ENCODE measurements at regions not wholly inside any gene's neighbourhood (a gene's known extent, or its start where the extent isn't known, plus 50 kb on each side); places are given as distances from the start of the nearest gene placed in this dataset.
"Not testable (repeated sequence)": the region's sequence is repeated elsewhere in the genome, so short reads cannot be mapped to it uniquely, and the experiment has no call there.

DNA sequence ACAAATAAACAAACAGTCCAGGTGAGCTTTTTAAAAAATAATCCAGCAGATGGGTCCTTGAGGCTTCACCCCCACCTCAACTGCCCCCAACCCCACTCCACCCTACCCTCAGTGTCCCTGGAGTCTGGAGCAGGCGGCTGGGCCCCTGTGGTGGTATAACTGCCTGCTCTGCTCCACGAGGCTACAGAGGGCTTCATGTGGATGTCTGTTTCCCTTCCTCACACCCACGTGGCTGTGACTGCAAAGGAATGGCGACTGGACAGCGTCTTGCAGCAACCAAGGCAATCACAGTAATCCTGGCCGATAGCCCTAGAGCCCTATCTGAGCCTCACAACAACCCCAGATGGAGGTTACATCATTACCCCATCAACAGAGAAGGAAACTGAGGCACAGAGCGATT, 76.5 kb downstream of the SLC2A10 start:
- Histone ChIP-seq H3K4me1 (no peaks in the 10 kb centered on the region), H3K9me3 (no peaks in the 10 kb centered on the region), H3K36me3 (replicated peaks in 1 of 2; ENCODE audit: insufficient read depth in 1 of 2, low read depth in 2 of 2) (no peaks in the 10 kb centered on the region), H3K27me3 (no peaks in the 10 kb centered on the region), H3K4me3 (no peak overlapping the region), H3K27ac (no peak overlapping the region)
- ATAC-seq, result no peak
- TF ChIP-seq, protein P1, sequence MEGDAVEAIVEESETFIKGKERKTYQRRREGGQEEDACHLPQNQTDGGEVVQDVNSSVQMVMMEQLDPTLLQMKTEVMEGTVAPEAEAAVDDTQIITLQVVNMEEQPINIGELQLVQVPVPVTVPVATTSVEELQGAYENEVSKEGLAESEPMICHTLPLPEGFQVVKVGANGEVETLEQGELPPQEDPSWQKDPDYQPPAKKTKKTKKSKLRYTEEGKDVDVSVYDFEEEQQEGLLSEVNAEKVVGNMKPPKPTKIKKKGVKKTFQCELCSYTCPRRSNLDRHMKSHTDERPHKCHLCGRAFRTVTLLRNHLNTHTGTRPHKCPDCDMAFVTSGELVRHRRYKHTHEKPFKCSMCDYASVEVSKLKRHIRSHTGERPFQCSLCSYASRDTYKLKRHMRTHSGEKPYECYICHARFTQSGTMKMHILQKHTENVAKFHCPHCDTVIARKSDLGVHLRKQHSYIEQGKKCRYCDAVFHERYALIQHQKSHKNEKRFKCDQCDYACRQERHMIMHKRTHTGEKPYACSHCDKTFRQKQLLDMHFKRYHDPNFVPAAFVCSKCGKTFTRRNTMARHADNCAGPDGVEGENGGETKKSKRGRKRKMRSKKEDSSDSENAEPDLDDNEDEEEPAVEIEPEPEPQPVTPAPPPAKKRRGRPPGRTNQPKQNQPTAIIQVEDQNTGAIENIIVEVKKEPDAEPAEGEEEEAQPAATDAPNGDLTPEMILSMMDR (IDR thresholded peaks at IDR 0.05), result no peak
- TF ChIP-seq POLR2A (IDR thresholded peaks at IDR 0.05), result no peak
- intact Hi-C loops (cut with DNase I), result no loop called here
- no peak for DNase-seq
- 62 to 67% methylated on average over 6 to 7 of the region's 7 CpGs for WGBS, 2 donors

DNA sequence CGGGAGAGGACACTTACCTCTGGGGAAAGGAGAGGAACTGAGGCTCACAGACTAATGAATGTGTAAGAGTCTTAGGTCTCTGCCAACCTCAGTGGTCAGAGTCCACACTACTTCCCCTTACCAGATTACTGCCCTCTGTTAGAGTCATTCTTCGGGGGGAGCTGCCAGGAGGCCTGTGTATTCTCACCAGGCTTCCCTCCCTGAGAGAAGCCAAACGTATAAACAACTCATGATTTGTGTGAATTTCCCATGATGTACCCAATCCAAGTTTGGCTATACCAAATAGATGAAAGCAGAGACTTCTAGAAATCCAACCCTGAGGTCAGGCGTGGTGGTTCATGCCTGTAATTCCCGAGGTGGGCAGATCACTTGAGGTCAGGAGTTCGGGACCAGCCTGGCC, 77.1 kb downstream of the SLC2A10 start:
- Histone ChIP-seq H3K27ac (no peak overlapping the region), H3K4me1 (no peaks in the 10 kb centered on the region), H3K27me3 (no peaks in the 10 kb centered on the region), H3K36me3 (replicated peaks in 1 of 2; ENCODE audit: insufficient read depth in 1 of 2, low read depth in 2 of 2) (no peaks in the 10 kb centered on the region), H3K9me3 (no peaks in the 10 kb centered on the region), H3K4me3 (no peak overlapping the region)
- DNase-seq (no peak), ATAC-seq (no peak)
- no peak for TF ChIP-seq POLR2A (IDR thresholded peaks at IDR 0.05)
- TF ChIP-seq, protein P1 (IDR thresholded peaks at IDR 0.05), result no peak
- intact Hi-C loops (cut with DNase I), result no loop called here
- 50 to 76% methylated on average over 6 of the region's 6 CpGs for WGBS, 2 donors

DNA sequence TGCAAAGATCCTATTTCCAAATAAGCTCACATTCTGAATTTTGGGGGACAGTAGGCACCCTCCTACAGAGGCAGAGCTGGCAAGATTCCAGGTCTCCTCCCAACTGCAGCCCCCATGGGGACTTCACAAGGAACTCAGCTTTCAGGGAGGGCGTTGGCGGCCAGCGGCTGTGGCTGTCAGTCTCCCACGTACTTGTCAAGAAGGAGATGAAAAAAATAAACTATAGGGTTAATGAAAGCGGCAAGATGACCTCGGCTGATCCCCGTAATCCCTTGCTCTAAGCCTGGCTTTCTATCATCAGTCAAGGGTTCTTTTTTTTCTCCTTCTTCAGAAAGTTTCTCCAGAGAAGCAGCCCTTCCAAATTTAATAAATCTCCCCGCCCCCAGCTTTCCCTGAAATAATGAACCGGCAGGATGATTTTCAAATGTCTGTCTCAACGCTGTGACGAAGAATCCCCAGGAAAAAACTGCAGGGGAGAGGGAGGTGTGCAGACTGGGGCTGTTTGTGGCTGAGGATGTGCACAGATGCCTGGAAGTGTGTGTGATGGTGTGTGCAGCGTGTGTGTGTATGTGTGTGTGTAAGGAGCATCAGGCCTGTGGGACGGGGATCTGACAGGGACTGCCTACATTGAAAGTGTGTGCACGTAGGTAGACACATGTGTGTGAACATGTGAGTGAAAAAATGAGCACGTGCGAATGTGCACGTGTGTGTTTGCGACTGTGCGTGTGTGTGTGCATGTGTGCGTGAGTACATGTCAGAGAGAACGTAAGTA, 78.7 kb downstream of the SLC2A10 start:
- no peaks in the 10 kb centered on the region for H3K4me1 ChIP-seq
- no peak overlapping the region for H3K4me3 ChIP-seq
- no peaks in the 10 kb centered on the region for H3K9me3 ChIP-seq
- TF ChIP-seq POLR2A (IDR thresholded peaks at IDR 0.05), result no peak
- TF ChIP-seq, protein P1 (IDR thresholded peaks at IDR 0.05), result no peak
- H3K36me3 ChIP-seq (replicated peaks in 1 of 2; ENCODE audit: insufficient read depth in 1 of 2, low read depth in 2 of 2), result no peaks in the 10 kb centered on the region
- no peaks in the 10 kb centered on the region for H3K27me3 ChIP-seq
- H3K27ac ChIP-seq, result no peak overlapping the region
- DNase-seq (no peak), ATAC-seq (no peak)
- WGBS, 2 donors, result 58% methylated on average over 21 of the region's 21 CpGs
- intact Hi-C loops (cut with DNase I), result no loop called here

DNA sequence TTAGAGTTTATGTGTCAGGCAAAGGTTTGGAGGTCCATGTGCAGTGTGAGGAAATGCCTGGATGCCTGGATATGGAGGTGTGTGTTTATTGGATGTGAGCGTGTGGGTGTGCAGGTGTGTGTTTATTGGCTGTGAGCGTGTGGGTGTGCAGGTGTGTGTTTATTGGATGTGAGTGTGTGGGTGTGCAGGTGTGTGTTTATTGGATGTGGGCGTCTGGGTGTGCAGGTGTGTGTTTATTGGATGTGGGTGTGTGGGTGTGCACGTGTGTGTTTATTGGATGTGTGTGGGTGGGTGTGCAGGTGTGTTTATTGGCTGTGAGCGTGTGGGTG, 79.3 kb downstream of the SLC2A10 start:
- H3K36me3 ChIP-seq (replicated peaks in 1 of 2; ENCODE audit: insufficient read depth in 1 of 2, low read depth in 2 of 2); H3K27ac ChIP-seq; H3K4me3 ChIP-seq; DNase-seq; H3K4me1 ChIP-seq; H3K9me3 ChIP-seq; intact Hi-C loops (cut with DNase I); ATAC-seq; H3K27me3 ChIP-seq: not testable (repeated sequence)
- WGBS, 2 donors, result 66% methylated on average over 5 of the region's 5 CpGs

DNA sequence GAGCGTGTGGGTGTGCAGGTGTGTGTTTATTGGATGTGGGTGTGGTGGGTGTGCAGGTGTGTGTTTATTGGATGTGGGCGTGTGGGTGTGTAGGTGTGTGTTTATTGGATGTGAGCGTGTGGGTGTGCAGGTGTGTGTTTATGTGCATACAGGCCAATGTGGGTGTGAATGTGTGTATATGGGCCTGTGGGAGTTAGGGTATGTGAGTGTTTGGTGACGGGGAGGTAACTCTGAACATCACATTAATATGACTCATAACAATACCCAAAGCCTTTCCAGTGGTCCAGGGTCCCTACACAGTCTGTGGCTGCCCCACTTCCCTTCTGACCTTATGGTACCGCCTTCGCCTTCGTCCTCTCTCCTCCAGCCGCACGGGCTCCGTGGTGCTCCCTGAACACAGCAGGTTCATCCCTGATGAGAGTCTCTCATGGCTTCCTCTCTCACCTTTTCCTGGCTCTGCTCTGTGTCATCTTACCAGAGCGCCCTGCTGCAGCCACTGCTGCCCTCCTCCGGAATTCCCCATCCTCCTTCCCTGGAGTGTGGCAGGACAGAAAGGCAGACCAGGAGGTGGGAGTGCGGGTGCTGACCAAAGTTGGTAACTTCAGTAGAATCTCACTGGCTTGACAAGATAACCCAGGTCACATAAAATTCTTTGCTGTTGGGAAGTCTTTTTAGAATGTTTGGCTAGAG, 80.0 kb downstream of the SLC2A10 start:
- Histone ChIP-seq H3K4me1 (no peaks in the 10 kb centered on the region), H3K36me3 (replicated peaks in 1 of 2; ENCODE audit: insufficient read depth in 1 of 2, low read depth in 2 of 2) (no peaks in the 10 kb centered on the region), H3K27me3 (no peaks in the 10 kb centered on the region), H3K9me3 (no peaks in the 10 kb centered on the region), H3K4me3 (no peak overlapping the region), H3K27ac (no peak overlapping the region)
- intact Hi-C loops (cut with DNase I), result no loop called here
- WGBS, 2 donors, result 71 to 72% methylated on average over 13 of the region's 13 CpGs
- TF ChIP-seq, protein P1 (IDR thresholded peaks at IDR 0.05), result no peak
- no peak for TF ChIP-seq POLR2A (IDR thresholded peaks at IDR 0.05)
- ATAC-seq, result no peak
- DNase-seq, result no peak

All from body of pancreas (tissue), 4 donors.